ENCODE measurements at regions not wholly inside any gene's neighbourhood (a gene's known extent, or its start where the extent isn't known, plus 50 kb on each side); places are given as distances from the start of the nearest gene placed in this dataset.

DNA sequence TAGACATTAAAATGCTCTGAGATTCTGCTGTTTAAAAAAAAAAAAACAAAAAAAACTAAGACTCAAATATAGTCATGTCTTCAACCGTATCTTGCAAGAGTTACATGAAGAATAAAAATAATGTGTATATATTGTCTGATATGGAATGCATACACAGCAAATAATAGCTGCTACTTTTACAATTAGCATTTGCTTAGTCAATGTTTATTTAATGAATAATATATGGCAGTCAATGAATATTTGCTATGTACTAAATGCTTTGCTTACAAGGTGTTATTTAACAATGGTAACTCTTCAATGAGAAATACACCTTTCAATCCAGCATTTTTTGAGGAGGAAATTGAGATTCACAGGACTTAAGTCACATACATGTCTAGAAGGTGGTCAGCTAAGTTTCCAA, 718.8 kb upstream of the SOX9 start:
- TF ChIP-seq, protein P1, sequence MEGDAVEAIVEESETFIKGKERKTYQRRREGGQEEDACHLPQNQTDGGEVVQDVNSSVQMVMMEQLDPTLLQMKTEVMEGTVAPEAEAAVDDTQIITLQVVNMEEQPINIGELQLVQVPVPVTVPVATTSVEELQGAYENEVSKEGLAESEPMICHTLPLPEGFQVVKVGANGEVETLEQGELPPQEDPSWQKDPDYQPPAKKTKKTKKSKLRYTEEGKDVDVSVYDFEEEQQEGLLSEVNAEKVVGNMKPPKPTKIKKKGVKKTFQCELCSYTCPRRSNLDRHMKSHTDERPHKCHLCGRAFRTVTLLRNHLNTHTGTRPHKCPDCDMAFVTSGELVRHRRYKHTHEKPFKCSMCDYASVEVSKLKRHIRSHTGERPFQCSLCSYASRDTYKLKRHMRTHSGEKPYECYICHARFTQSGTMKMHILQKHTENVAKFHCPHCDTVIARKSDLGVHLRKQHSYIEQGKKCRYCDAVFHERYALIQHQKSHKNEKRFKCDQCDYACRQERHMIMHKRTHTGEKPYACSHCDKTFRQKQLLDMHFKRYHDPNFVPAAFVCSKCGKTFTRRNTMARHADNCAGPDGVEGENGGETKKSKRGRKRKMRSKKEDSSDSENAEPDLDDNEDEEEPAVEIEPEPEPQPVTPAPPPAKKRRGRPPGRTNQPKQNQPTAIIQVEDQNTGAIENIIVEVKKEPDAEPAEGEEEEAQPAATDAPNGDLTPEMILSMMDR (IDR thresholded peaks at IDR 0.05), result no peak
- no peak for TF ChIP-seq POLR2A (IDR thresholded peaks at IDR 0.05)
